ENCODE measurements at regions not wholly inside any gene's neighbourhood (a gene's known extent, or its start where the extent isn't known, plus 50 kb on each side); places are given as distances from the start of the nearest gene placed in this dataset.

DNA sequence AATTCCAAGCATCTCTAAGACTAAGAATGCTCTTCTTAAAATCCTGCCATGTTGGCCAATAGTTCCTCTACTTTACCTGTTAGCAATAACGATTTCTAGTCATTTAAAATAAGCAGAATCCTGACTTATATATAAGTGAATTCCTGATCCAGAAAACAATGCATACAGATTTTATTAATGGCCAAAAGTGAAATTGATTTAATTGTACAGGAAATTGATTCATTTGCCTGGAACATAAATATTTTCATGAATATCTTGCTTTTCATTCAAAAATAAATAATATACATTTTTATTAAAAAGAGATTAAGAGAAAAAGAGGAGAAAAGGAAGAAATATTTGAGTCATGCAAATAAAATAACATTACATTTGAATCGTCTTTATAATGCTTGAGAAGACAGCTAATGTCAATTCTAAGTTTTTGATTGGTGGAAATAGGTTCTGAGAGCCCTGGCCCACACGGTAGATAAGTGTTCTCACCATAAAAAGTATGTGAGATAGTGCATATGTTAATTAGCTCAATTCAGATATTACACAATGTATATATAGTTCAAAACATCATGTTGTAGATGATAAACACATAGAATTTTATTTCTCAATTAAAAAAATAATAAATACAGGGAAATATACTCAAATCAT lies 323.2 kb upstream of the MIR17HG start:
- Histone ChIP-seq H3K27ac (no peak overlapping the region), H3K9me3 (ENCODE audit: control insufficient read depth, low read length) (no peaks in the 10 kb centered on the region), H3K36me3 (ENCODE audit: control insufficient read depth, insufficient read depth, low read length) (no peaks in the 10 kb centered on the region), H3K4me2 (ENCODE audit: low read length) (no peak overlapping the region), H3K4me3 (ENCODE audit: low read depth, low read length) (no peak overlapping the region), H3K79me2 (no peaks in the 10 kb centered on the region), H3K9ac (no peak overlapping the region), H3K27me3 (ENCODE audit: control insufficient read depth, insufficient read depth, low read length) (no peaks in the 10 kb centered on the region), H2AFZ (no peak overlapping the region), H3K4me1 (no peaks in the 10 kb centered on the region)
- TF ChIP-seq, protein P1, sequence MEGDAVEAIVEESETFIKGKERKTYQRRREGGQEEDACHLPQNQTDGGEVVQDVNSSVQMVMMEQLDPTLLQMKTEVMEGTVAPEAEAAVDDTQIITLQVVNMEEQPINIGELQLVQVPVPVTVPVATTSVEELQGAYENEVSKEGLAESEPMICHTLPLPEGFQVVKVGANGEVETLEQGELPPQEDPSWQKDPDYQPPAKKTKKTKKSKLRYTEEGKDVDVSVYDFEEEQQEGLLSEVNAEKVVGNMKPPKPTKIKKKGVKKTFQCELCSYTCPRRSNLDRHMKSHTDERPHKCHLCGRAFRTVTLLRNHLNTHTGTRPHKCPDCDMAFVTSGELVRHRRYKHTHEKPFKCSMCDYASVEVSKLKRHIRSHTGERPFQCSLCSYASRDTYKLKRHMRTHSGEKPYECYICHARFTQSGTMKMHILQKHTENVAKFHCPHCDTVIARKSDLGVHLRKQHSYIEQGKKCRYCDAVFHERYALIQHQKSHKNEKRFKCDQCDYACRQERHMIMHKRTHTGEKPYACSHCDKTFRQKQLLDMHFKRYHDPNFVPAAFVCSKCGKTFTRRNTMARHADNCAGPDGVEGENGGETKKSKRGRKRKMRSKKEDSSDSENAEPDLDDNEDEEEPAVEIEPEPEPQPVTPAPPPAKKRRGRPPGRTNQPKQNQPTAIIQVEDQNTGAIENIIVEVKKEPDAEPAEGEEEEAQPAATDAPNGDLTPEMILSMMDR (IDR thresholded peaks at IDR 0.05): no peak

DNA sequence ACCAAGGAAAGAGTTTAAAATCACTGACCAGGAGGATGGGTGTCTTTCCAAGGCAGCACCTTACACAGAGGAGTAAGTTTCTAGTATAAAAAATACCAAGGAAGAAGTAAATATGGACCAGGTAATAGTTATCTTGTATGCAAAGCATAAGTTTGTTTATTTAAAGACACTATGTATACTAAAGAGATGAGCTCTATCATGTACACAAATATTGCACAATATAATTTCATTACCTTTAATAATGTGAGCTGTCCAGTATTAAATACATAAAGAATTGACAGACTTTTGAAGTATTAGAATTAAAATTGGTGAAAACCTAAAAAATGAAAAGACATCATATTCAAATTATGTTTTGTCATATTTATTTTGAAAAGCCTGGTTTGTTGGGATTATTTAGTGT lies 322.0 kb upstream of the MIR17HG start:
- no peak overlapping the region for H2AFZ ChIP-seq
- H3K27me3 ChIP-seq (ENCODE audit: control insufficient read depth, insufficient read depth, low read length): no peaks in the 10 kb centered on the region
- no peak overlapping the region for H3K4me2 ChIP-seq (ENCODE audit: low read length)
- H3K9ac ChIP-seq: no peak overlapping the region
- H3K27ac ChIP-seq: no peak overlapping the region
- no peak overlapping the region for H3K4me3 ChIP-seq (ENCODE audit: low read depth, low read length)
- H3K36me3 ChIP-seq (ENCODE audit: control insufficient read depth, insufficient read depth, low read length): no peaks in the 10 kb centered on the region
- H3K79me2 ChIP-seq: no peaks in the 10 kb centered on the region
- TF ChIP-seq, protein P1 (IDR thresholded peaks at IDR 0.05): no peak
- no peaks in the 10 kb centered on the region for H3K9me3 ChIP-seq (ENCODE audit: control insufficient read depth, low read length)
- no peaks in the 10 kb centered on the region for H3K4me1 ChIP-seq

DNA sequence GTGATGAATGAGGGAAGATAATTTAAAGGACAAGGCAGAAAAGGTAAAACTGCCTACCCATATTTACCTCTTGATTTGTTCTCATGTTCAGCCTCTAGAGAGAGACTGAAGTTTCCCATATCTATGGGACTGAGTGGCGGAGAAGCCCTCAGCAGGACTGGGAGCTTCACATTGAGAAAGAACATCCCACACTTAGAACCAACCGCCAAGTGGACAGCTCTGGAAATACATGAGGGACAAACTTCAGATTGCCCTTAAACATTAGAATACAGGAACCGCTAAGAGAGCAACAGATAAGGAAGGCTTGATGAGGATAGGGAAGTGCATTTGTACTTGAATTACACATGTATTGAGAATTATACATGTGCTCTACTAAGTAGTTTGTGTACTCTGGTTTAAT lies 316.0 kb upstream of the MIR17HG start:
- Histone ChIP-seq H3K36me3 (ENCODE audit: control insufficient read depth, insufficient read depth, low read length) (no peaks in the 10 kb centered on the region), H3K9me3 (ENCODE audit: control insufficient read depth, low read length) (no peaks in the 10 kb centered on the region), H3K9ac (no peak overlapping the region), H3K79me2 (no peaks in the 10 kb centered on the region), H3K4me1 (no peaks in the 10 kb centered on the region), H3K4me2 (ENCODE audit: low read length) (no peak overlapping the region), H3K27ac (no peak overlapping the region), H3K4me3 (ENCODE audit: low read depth, low read length) (no peak overlapping the region), H3K27me3 (ENCODE audit: control insufficient read depth, insufficient read depth, low read length) (no peaks in the 10 kb centered on the region), H2AFZ (no peak overlapping the region)
- TF ChIP-seq, protein P1 (IDR thresholded peaks at IDR 0.05): no peak

DNA sequence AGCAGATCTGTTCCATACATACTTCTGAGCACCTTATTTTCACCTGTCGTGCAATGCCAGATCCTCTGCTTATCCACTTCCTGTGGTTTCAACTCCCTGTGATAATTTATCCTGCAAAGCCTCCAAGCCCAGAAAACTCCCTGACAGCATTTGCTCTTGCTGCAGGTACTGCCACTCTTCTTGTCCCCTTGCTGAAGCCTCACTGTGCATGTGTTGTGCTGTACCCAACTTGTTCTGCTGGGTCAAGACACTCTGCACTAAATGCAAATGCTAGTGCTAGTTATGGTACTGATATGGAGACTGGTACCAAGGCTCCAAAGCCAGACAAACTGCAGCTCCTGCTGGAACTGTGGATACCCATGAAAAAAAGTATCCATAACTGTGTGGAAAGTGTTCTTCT lies 315.4 kb upstream of the MIR17HG start:
- Histone ChIP-seq H2AFZ (no peak overlapping the region), H3K9ac (no peak overlapping the region), H3K79me2 (no peaks in the 10 kb centered on the region), H3K4me3 (ENCODE audit: low read depth, low read length) (no peak overlapping the region), H3K27ac (no peak overlapping the region), H3K36me3 (ENCODE audit: control insufficient read depth, insufficient read depth, low read length) (no peaks in the 10 kb centered on the region), H3K27me3 (ENCODE audit: control insufficient read depth, insufficient read depth, low read length) (no peaks in the 10 kb centered on the region), H3K4me1 (no peaks in the 10 kb centered on the region), H3K4me2 (ENCODE audit: low read length) (no peak overlapping the region), H3K9me3 (ENCODE audit: control insufficient read depth, low read length) (no peaks in the 10 kb centered on the region)
- TF ChIP-seq, protein P1 (IDR thresholded peaks at IDR 0.05): no peak

DNA sequence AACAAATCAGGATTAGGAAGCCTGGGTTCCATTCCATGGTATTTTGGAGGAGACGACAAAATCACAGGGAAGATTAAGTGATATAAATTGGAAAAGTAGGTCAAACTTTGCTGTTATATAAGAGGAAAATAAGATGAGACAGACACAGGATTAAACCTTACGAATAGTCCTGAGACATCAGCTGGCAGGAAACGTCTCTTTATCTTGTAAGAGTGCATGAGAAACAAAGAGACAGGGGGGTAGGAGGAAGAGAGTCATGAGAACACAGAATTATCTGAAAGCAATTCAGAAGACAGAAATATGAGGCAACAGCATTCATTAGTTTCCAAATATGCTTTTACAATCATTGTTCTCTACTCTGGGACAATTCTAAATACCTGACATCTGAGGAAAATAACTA lies 310.6 kb upstream of the MIR17HG start:
- Histone ChIP-seq H3K79me2 (no peaks in the 10 kb centered on the region), H3K4me3 (ENCODE audit: low read depth, low read length) (no peak overlapping the region), H3K4me2 (ENCODE audit: low read length) (no peak overlapping the region), H3K36me3 (ENCODE audit: control insufficient read depth, insufficient read depth, low read length) (no peaks in the 10 kb centered on the region), H3K27ac (no peak overlapping the region), H2AFZ (no peak overlapping the region), H3K9ac (no peak overlapping the region), H3K4me1 (no peaks in the 10 kb centered on the region), H3K27me3 (ENCODE audit: control insufficient read depth, insufficient read depth, low read length) (no peaks in the 10 kb centered on the region), H3K9me3 (ENCODE audit: control insufficient read depth, low read length) (no peaks in the 10 kb centered on the region)
- TF ChIP-seq, protein P1 (IDR thresholded peaks at IDR 0.05): no peak

Data from parathyroid adenoma (tissue), 2 donors.